GM21423 (cell line): ENCODE measurements at regions not wholly inside any gene's neighbourhood (a gene's known extent, or its start where the extent isn't known, plus 50 kb on each side); places are given as distances from the start of the nearest gene placed in this dataset.

Source experiments
- ATAC-seq: cut with Tn5 transposase; IDR thresholded peaks from one replicate; pipeline ENCODE4 v1.9.1; 2021; ENCODE audit warnings: mild to moderate bottlenecking, moderate library complexity; ENCODE audit not compliant: unreplicated experiment

DNA sequence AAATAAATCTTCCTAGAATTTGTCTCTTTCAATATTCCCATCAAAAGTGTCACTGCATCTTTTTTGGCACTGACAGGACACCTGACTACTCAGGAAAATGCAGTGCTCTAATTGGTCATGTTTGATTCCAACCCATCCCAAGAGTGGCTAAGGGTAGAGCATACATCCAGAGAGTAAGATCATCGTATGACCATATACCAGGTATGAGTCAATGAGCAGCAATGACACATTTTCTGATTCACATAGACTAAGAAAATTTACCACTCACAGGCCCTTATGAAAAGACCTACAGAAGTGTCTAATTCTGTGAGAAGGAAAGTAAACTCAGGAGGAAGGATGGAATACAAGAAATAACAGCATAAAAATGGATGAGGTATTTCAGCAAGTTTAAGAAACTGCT lies 434.2 kb downstream of the ZIC1 start:
- ATAC-seq, result no peak

DNA sequence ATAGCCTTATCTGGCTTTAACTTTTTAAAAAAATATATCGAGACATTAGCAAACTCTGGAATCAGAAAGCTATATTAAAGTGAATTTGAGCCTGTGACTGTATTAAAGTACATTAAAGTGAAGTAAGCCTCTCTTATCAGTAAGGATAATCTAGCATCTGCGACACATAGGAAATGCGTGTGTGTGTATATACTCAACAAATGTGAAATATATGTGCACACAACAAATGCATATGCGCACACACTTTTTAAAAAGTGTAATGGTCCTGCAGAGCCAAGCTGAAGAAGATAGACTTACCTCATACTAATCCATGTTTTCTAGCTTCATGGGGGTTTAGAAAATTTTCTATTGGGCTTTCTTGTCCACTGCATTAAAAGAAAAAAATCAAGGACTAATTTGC lies 437.1 kb downstream of the ZIC1 start:
- no peak for ATAC-seq

DNA sequence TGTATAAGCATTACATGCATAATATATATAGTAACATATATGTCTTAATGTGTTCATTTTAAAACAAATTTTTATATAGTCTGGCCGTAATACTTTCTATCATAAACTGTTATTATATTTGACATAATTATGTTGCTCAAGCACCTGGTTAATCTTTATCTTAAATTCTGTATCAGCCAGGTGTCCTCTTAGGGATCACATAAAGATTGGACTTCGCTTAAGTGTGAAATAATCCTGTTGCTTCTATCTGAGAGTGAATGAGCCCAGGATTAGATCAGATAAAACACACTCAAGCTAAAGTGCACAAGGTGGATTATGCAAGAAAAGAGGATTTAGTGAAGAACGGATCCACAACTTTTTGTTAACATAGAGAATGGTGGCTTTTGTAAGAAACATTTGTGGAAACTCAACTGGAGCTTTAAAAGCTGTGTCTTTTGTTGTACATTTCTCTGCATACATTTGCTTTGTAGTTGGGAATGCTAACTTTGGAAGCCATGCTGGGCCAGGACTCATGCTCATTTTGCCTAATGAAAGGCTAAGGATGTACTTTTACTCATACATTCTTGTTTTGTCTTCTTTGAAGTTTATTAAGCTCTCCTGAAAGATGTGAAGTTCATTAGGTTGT lies 437.8 kb downstream of the ZIC1 start:
- no peak for ATAC-seq

DNA sequence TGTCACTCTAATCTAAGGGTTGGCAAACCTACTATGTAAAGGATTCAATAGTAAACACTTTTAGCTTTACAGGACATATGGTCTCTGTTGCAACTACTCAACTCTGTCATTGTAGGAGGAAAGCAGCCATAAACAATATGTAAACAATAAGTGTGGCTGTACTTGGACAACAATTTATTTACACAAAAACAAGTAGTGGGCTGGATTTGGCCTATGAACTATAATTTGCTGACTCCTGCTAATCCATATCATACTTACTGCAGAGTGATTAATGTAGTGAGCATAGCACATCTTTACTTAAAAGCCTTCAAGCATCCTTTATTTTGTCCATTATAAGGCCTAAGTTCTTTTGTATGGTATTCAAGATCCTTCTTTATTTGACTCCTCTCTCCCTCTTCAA lies 441.9 kb downstream of the ZIC1 start:
- no peak for ATAC-seq

DNA sequence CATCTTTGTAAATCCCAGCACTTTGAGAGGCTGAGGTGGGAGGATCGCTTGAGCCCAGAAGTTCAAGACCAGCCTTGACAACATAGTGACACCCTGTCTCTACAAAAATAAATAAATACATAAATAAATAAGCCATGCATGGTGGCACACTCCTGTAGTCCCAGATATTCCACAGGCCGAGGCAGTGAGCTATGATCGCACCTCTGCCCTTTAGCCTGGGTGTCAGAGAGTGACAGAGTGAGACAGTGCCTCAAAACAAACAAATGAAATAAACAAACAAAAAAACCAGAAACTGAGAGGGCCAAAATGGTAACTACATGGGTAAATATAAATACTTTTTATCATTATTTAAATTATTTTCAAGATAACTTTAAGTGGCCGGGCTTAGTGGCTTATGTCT lies 445.4 kb downstream of the ZIC1 start:
- ATAC-seq, result no peak

DNA sequence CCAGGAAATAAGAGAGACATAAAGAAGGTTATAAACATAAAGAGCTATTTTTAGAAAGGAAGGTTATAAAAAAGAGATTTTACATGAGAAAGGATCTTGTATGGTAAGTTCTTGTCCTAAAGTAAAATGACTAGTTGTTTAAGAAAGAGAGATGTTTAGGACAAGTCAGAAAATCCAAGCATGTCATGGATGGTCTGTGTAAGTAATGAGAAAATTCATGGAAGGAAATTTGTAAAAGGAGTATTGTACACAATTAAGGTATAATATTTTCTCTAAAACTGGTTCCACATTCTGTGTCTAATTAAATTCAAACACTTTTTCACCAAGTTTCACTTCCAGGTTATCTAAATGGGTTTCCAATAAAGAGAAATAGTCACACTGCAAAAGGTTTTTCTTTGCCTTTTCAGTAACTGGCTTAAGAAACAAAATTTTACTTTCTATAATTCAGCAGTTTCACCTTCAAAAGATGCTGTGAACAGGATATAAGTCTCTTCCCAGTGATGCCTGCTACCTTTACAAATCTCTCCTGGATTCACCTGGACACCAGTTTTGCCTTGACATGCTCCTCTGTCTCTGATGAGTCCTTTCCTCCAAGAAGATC lies 455.7 kb downstream of the ZIC1 start:
- no peak for ATAC-seq

DNA sequence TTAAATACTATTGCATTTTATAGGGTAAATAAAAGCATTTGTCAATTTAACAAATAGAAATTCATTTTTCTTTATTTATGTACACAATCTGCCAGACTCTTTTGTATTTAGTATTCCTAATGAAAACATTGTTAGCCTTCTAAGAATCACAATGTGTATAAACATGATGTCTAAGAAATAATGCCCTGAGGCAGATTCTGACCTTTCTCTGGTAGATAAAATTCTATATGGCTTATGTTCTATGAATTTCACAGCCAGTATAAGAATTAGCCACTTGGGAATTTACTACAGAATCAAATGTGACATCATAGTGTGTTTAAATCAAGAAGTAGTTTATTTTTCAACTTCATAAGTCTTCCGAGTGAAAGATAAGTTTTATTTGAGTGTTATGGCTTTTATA lies 457.4 kb downstream of the ZIC1 start:
- no peak for ATAC-seq

DNA sequence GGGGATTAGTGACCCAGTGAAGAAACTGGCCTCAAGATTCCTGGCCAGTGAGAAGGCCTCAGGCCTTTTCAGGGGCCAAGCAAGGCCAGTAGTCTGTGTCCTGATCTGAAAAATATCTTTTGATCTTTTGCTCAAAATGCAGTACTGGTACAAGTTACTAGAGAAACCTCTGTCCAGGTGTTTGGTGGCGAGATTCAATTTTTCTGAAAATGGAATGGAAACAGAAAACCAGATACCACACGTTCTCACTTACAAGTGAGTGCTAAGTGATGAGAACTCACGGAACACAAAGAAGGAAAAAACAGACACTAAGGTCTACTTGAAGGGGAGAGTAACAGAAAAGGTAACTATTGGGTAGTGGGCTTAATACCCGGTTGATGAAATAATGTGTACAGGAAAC lies 463.4 kb downstream of the ZIC1 start:
- ATAC-seq, result no peak

DNA sequence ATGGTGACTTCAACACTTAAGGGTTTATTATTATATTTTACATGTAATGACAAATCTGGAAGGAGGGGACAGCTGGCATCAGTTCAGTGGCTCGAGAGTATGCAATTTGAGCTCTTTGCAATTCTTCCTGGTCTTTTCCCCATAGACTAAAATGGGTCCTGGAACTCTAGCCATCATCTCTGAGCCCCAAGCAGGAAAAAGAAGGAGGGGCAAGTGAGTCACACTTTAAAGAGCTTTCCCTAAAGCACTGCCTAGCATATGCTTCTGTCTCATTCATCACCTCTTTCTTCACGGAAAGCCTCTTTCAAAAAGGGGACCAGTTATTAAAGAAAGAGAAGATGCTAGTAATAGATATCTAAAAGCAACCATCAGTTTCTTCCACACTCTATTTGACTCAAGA lies 466.3 kb downstream of the ZIC1 start:
- ATAC-seq, result no peak

DNA sequence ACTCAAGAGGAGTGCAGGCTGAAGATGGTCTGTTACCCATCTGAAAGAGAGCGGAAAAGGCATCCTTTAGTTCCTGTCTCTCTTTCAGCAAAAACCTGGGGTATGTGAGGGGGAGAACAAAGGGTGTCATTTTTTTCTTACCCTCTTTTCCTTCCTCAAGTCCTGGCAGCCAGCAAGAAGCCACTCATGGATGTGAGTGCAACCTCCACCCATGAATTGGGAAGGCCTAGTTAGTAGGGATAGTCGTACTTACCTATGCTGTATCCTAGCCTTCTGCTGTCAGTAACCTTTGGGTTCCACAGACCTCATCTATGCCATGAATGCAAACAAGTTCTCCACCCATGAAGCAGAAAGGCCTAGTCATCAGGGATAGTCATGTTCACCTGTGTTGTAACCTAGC lies 472.8 kb downstream of the ZIC1 start:
- no peak for ATAC-seq

DNA sequence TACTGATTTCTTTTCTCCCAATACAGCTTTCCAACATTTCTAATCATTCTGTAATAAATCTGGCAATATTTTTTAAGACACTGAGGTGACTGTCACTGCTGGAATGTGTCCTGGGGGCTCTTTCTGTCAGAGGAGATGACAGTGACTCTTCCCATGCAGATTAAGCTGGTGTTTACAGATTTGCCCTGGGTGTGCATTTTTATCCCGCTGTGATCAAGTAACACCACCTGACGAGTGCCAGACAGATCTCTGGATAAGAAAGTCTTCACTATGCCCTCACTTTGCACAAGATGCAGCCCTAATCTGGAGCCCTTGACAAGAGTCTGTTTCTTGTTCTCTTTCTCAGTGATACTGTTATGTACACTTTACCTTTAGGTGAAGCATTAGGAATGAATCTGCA lies 477.7 kb downstream of the ZIC1 start:
- ATAC-seq, result no peak

DNA sequence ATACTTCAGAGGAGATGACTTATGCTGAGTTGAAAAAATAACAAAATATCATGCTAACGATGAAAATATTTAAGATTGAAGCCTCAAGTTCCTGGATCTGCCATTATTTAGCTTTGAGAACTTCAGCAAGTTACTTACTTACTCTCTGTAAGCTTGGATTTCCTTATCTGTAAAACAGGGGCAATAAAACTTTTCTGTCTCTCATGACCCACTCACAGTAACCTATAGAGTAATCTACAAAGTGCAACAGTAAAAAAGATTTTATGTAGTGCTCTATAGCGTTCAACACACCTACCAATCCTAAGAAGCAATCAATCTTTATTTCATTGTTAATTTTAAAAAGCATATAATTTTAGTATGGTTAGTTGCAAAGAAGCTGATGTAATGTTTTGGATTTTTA lies 478.6 kb downstream of the ZIC1 start:
- ATAC-seq, result no peak

DNA sequence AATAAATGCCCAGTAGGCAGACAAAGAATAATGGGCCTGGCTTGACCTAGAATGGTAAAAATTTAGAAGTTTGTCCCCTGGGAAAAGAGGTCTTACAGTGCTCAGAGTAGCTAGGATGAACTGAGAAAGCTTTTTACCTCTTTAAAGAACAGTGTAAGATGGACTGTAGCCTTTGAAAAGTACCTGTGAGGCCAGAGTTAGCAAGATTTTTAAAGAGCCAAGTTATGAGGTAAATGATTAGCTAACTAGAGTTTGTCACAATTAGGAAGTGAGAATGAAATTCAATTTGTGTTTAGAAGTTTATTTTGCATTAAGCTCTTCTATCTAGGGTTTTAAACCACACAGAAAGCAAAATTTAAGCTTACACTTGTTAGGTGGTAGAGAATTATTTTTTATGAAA lies 480.9 kb downstream of the ZIC1 start:
- ATAC-seq, result peak; percentile 92

DNA sequence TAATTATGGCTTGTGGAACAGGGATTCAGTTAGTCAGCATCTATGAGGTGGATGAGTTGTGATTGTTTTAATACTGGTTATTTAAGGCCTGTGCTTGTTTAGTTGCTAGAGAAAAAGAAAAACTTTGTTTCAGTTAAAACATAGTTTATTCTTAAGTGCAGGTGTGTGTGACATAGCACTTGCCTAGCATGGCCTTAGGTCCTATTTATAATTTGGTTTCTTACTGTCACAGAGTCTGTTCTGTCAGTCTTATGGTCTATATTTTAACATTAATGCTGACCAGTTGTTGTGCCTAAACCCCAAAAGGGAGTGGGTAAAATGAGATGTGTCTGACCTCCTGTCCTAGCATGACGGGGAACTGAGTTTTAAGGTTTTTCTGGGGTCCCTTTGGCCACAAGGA lies 486.3 kb downstream of the ZIC1 start:
- no peak for ATAC-seq

DNA sequence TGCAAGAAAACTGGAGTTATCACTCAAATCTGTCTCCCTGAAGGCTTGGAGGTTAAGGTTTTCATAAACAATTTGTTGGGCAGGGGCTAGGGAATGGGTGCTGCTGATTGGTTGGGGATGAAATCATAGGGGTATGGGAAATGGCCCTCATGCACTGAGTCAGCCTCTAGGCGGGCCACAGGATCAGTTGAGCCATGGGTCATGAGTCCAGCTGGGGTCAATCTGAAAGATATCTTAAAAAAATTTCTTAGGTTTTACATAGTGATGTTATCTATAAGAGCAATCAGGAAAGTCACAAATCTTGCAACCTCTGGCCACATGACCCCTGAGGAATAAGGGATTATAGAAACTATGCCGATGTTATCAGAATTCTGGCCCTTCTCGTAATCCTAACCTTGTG lies 491.7 kb downstream of the ZIC1 start:
- no peak for ATAC-seq

DNA sequence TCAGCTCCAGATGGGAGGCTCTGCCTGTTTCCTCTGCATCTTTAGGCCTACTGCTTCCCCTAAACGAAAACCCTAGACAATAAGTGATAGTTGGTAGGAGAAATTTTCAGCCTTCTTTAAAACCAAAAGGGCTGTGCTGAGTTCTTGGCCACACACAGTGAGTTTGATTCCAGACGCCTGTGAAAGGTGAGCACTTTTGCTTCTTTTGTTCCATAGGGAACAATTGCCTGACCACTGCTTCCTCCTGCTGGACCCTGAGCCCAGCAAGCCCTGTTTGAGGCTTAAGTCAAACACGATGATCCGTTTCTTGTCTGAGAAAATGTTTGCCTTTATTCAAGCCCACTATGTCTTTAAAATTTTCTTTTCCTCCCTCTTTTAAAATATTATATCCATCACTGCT lies 493.9 kb downstream of the ZIC1 start:
- no peak for ATAC-seq

DNA sequence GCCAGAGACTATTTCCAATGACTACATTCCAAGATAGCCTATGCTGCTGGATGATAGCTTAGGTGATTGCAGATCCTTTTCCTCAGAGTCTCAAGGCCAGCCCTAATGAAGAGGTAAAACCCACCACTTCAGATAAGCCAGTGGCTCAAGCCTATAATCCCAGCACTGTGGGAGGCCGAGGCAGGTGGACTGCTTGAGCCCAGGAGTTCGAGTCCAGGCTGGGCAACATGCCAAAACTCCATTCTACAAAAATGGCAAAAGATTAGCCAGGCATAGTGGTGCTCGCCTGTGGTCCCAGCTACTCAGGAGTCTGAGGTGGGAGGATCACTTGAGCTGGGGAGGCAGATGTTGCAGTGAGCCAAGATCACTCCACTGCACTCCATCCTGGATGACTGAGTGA lies 495.3 kb downstream of the ZIC1 start:
- ATAC-seq, result no peak

DNA sequence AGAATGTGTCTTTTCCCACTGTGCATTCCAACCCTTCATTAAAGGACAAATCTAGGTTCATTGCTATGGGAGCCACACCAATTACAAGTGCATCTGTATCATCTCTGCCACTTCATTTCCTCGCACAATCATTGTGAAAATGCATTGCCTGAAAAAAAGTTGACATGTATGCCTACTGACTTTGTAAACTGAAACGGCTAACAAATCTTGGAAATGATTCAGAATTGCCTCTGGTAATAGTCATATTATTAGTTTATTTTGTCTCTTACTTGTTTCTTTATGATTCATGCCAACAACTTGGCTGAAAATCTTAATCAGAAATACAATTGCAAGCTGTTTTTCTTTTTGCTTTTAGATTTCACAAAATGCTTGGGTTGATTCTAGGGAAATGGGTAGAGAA lies 497.1 kb downstream of the ZIC1 start:
- ATAC-seq, result no peak

DNA sequence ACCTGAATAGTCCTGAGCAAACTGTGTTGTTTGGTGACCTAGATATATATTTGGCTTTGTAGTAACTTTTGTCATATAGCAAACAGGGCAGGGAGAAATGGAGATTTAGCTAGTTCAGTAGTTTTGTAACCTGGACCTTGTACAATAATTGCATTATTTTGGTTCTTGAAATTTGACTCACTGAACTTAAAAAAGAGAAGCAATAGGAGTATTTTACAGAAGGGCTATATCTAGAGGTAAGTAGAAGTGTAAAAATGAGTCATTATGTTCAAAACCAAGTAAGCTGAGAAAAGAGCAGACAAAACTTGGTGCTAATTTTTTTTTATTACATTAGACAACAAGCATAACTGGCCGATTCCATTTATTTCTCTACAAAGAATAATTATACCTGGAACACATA lies 505.4 kb downstream of the ZIC1 start:
- no peak for ATAC-seq

DNA sequence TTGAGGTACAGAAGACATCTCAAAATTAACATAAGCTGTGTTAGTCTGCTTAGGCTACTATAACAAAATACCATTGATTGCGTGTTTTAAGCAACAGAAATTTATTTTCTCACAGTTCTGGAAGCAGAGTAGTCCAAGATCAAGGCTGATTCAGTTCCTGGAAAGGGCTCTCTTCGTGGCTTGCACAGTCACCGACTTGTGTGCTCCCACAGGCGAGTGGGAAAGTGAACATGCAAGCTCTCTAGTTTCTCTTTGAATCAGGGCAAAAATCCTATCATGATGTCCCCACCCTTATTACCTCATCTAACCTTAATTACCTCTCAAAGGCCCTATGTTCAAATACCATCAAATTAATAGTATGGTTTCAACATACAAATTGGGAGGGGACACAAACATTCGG lies 505.9 kb downstream of the ZIC1 start:
- no peak for ATAC-seq

DNA sequence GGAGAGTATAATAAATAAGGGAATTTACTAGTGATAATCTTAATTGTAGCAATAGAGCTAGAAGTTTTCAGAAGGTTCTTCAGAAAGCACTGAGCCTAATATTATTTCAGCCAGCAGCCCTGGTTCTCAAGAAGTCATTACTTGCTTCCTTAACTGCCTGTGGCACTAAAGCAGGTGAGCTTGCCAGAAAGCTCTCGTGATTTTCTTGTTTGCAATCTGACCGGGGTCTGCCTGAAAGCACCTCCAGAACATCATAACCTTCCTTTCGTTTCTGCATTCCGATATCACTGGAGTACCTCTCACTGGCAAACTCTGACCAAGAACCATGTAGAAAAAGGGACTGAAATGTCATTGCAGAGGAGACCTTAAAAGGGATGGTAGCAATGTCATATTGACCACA lies 510.3 kb downstream of the ZIC1 start:
- ATAC-seq, result no peak

DNA sequence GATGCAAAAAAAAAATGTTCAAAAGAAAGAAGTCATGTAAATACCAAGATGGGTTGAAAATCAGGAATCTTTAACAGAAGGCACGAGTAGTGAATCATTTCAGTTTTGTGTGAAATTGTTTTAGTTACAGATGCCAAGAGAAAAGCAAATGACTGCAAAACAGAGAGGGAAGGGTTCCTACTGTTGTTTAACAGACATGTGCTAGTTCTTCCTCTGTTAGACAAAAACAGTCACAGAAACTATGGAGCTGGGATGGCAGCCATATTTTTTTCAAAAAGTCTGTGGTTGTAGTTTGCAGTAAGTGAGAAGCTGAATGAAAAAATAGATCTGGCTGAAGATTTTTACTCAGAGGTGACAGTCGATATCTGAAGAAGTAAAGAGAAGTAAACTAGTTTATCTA lies 511.9 kb downstream of the ZIC1 start:
- no peak for ATAC-seq

DNA sequence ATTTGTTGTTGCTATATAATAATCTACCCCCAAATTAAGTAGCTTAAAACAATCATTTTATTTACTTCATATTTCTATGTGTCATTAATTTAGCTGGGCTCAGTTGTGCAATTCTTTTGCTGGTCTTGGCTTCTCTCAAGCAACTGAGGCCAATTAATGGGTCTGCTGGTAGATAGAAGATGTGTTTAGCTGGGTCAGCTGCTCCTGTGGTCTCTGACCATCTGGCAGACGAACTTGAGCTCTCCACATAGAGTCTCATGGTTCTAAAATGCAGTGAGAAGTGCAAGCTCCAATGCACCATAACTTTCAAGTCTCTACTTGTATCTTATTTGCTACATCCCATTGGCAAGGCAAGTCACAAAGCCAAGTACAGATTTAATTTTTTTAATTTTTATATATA lies 515.6 kb downstream of the ZIC1 start:
- no peak for ATAC-seq
